Fibroblast of pulmonary artery (primary cell): ENCODE measurements at regions not wholly inside any gene's neighbourhood (a gene's known extent, or its start where the extent isn't known, plus 50 kb on each side); places are given as distances from the start of the nearest gene placed in this dataset.

Experiments used
- DNase-seq: peaks from one replicate; pipeline ENCODE4 v3.0.0-alpha.2; 2010; ENCODE audit warnings: low read depth
- H3K4me3 ChIP-seq: replicated peaks from 2 replicates; pipeline ENCODE4 v1.5.1; 2011; ENCODE audit warnings: low read depth, mild to moderate bottlenecking, control low read depth, low read length, moderate library complexity
- CTCF ChIP-seq: IDR thresholded peaks from 2 replicates; pipeline ENCODE4 v1.5.1; 2011; ENCODE audit warnings: mild to moderate bottlenecking, control low read depth, low read length, inconsistent platforms; ENCODE audit errors: missing control alignments

- no peak overlapping the region for H3K4me3 ChIP-seq
- DNase-seq = no peak
- no peak for TF ChIP-seq CTCF
These were observed 93.6 kb upstream of the PTPN3 start for GRCh38 chr9:109591691-109592090.

GRCh38 chr9:109593612-109594011 is 95.5 kb upstream of the PTPN3 start:
- DNase-seq = no peak
- no peak overlapping the region for H3K4me3 ChIP-seq
- no peak for TF ChIP-seq CTCF

- TF ChIP-seq CTCF = no peak
- H3K4me3 ChIP-seq = no peak overlapping the region
- no peak for DNase-seq
These were observed 99.4 kb upstream of the PTPN3 start for GRCh38 chr9:109597496-109597895.

GRCh38 chr9:109599131-109599530 is 101.0 kb upstream of the PTPN3 start:
- TF ChIP-seq CTCF = no peak
- no peak for DNase-seq

GRCh38 chr9:109599711-109600110 is 101.6 kb upstream of the PTPN3 start:
- no peak overlapping the region for H3K4me3 ChIP-seq
- TF ChIP-seq CTCF = no peak
- DNase-seq = no peak

More at GRCh38 chr9:109599131-109599530, 101.0 kb upstream of the PTPN3 start:
- H3K4me3 ChIP-seq = no peak overlapping the region

GRCh38 chr9:109600142-109600541 is 102.0 kb upstream of the PTPN3 start:
- no peak for TF ChIP-seq CTCF
- peak; percentile 88 for DNase-seq
- H3K4me3 ChIP-seq = no peak overlapping the region

GRCh38 chr9:109601181-109601580 is 103.1 kb upstream of the PTPN3 start:
- no peak for DNase-seq
- TF ChIP-seq CTCF = no peak
- no peak overlapping the region for H3K4me3 ChIP-seq
